Adrenal gland (tissue), 9 donors: ENCODE measurements at regions not wholly inside any gene's neighbourhood (a gene's known extent, or its start where the extent isn't known, plus 50 kb on each side); places are given as distances from the start of the nearest gene placed in this dataset.

Source experiments
- DNase-seq, 7 donors: peaks; one replicate each; pipeline ENCODE4 v3.0.0-alpha.2; 2019 to 2020
- H3K27ac ChIP-seq, 5 donors: fragments of 200-600 bp; sonication (generic) in 4 of 5; 1 replicate in 3 of 5; 2 replicates in 2 of 5; pipeline versions ENCODE4 v1.5.1 to v1.8.0; 2016 to 2020; ENCODE audit warnings: mild to moderate bottlenecking in 1 of 5
- H3K27me3 ChIP-seq: fragments of 200-600 bp; 2 replicates; pipeline ENCODE4 v1.8.0; 2021
- H3K36me3 ChIP-seq, 2 donors: fragments of 200-600 bp; replicated peaks in 1 of 2; 1 replicate in 1 of 2; 2 replicates in 1 of 2; pipeline versions ENCODE4 v1.5.1 to v1.8.0; 2018 to 2022
- H3K4me1 ChIP-seq, 2 donors: fragments of 200-600 bp; replicated peaks in 1 of 2; 1 replicate in 1 of 2; 2 replicates in 1 of 2; pipeline versions ENCODE4 v1.5.1 to v1.8.0; 2018 to 2021
- H3K4me3 ChIP-seq, 4 donors: fragments of 200-600 bp; sonication (generic) in 3 of 4; one replicate each; pipeline ENCODE4 v1.5.1; 2016 to 2018
- H3K9me3 ChIP-seq, 3 donors: fragments of 200-600 bp; sonication (generic) in 1 of 3; replicated peaks in 1 of 3; 1 replicate in 2 of 3; 2 replicates in 1 of 3; pipeline versions ENCODE4 v1.5.1 to v1.8.0; 2016 to 2021
- POLR2A ChIP-seq, 2 donors: fragments of 450-650 bp; IDR thresholded peaks; one replicate each; pipeline ENCODE4 v1.6.1; 2017; ENCODE audit warnings: antibody characterized with exemption in 2 of 2, mild to moderate bottlenecking in 2 of 2, moderate library complexity in 1 of 2
- WGBS, 4 donors: extraction: QIAGEN DNeasy Blood & Tissue Kit in 2 of 4; methylation state at CpG; one replicate each; pipeline versions ENCODE4 v1.1.5 to v1.1.7; 2013 to 2017; 5-methylcytosine and 5-hydroxymethylcytosine counted together
- intact Hi-C, 2 donors: fragments of 100-400 bp; cut with DNase I; formaldehyde crosslinking; loops; one replicate each; pipeline versions ENCODE4 v1.14.1 to v1.15.0; 2022 to 2023
- TF ChIP-seq, protein P1 (sequence below), 6 experiments: fragments of 450-650 bp in 4 of 6; fragments of 200-600 bp in 2 of 6; sonication (generic) in 1 of 6; IDR thresholded peaks; 1 replicate in 5 of 6; 2 replicates in 1 of 6; pipeline versions ENCODE4 v1.5.1 to v1.8.0; 2016 to 2021; ENCODE audit warnings: antibody characterized with exemption in 6 of 6, mild to moderate bottlenecking in 2 of 6, moderate library complexity in 1 of 6
- donor health status: healthy with polysubstance abuse.
- donor health status: Bipolar disorder and iron deficiency.
- donor health status: DM: yes; HTN: yes; CAD: no.
- donor health status: DM: no; HTN: no; CAD: no.
- donor health status: DM: no; HTN: no; CAD: no.

DNA sequence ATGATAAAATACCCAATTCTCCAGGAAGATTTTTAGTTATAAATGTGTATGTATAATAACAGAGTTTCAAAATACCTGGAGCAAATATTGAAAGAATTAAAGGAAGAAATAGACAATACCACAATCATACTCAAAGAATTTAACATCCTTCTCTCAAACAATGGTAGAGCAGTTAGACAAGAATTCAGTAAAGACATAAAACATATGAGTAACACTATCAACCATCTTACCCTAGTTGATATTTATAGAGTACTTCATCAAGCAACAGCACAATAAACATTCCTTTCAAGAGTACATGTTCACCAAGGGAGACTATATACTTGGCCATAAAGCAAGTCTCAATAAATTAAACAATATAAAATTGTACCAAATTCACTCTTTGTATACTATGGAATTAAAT, 108.4 kb downstream of the DLEU7 start:
- Histone ChIP-seq H3K4me3 (no peak overlapping the region), H3K4me1 (no peaks in the 10 kb centered on the region), H3K36me3 (no peaks in the 10 kb centered on the region), H3K9me3 (no peaks in the 10 kb centered on the region), H3K27ac (no peak overlapping the region), H3K27me3 (no peaks in the 10 kb centered on the region)
- DNase-seq: no peak
- TF ChIP-seq POLR2A (IDR thresholded peaks at IDR 0.05): no peak
- intact Hi-C loops: no loop called here

GRCh38 chr13:50740052-50740741, 103.3 kb downstream of the DLEU7 start:
- H3K36me3 ChIP-seq: no peaks in the 10 kb centered on the region
- H3K9me3 ChIP-seq: no peaks in the 10 kb centered on the region
- no peak overlapping the region for H3K4me3 ChIP-seq
- H3K27ac ChIP-seq: no peak overlapping the region
- no peak for TF ChIP-seq POLR2A (IDR thresholded peaks at IDR 0.05)
- TF ChIP-seq, protein P1, sequence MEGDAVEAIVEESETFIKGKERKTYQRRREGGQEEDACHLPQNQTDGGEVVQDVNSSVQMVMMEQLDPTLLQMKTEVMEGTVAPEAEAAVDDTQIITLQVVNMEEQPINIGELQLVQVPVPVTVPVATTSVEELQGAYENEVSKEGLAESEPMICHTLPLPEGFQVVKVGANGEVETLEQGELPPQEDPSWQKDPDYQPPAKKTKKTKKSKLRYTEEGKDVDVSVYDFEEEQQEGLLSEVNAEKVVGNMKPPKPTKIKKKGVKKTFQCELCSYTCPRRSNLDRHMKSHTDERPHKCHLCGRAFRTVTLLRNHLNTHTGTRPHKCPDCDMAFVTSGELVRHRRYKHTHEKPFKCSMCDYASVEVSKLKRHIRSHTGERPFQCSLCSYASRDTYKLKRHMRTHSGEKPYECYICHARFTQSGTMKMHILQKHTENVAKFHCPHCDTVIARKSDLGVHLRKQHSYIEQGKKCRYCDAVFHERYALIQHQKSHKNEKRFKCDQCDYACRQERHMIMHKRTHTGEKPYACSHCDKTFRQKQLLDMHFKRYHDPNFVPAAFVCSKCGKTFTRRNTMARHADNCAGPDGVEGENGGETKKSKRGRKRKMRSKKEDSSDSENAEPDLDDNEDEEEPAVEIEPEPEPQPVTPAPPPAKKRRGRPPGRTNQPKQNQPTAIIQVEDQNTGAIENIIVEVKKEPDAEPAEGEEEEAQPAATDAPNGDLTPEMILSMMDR (IDR thresholded peaks at IDR 0.05): no peak
- no peaks in the 10 kb centered on the region for H3K4me1 ChIP-seq
- no peaks in the 10 kb centered on the region for H3K27me3 ChIP-seq
- intact Hi-C loops: no loop called here
- WGBS, 4 donors: 70 to 92% (median 85%) methylated on average over 3 of the region's 3 CpGs
- DNase-seq: no peak

DNA sequence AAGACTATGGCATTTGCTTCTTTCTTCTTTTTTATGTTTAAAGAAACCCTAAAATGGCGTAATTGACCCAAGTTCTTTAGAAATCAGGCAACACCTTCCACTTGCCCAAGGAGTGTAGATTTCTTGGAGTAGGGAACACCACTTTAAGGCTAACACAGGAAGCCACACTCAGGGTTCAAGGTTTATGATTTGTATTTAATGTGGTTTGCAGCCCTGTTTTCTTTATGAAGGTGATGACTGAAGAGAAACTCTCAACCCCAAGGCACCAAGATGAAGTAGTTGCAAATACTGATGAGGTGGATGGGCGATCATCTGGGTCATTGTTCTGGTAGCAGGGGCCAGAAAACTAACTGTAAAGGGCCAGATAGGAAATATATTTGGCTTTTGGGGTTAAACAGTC, 101.1 kb downstream of the DLEU7 start:
- 87 to 95% (median 90%) methylated on average over 2 of the region's 2 CpGs for WGBS, 4 donors

GRCh38 chr13:50742968-50743367, 100.5 kb downstream of the DLEU7 start:
- H3K4me3 ChIP-seq: no peak overlapping the region
- no peak overlapping the region for H3K27ac ChIP-seq
- no peaks in the 10 kb centered on the region for H3K9me3 ChIP-seq
- DNase-seq: no peak
- no peaks in the 10 kb centered on the region for H3K36me3 ChIP-seq
- intact Hi-C loops: no loop called here
- no peaks in the 10 kb centered on the region for H3K4me1 ChIP-seq
- no peaks in the 10 kb centered on the region for H3K27me3 ChIP-seq
- TF ChIP-seq, protein P1 (IDR thresholded peaks at IDR 0.05): no peak
- TF ChIP-seq POLR2A (IDR thresholded peaks at IDR 0.05): no peak

More for the DNA sequence above, 101.1 kb downstream of the DLEU7 start:
- Histone ChIP-seq H3K4me1 (no peaks in the 10 kb centered on the region), H3K36me3 (no peaks in the 10 kb centered on the region), H3K27me3 (no peaks in the 10 kb centered on the region), H3K4me3 (no peak overlapping the region), H3K27ac (no peak overlapping the region), H3K9me3 (no peaks in the 10 kb centered on the region)
- intact Hi-C loops: no loop called here
- no peak for DNase-seq
- TF ChIP-seq, protein P1 (IDR thresholded peaks at IDR 0.05): no peak
- no peak for TF ChIP-seq POLR2A (IDR thresholded peaks at IDR 0.05)

DNA sequence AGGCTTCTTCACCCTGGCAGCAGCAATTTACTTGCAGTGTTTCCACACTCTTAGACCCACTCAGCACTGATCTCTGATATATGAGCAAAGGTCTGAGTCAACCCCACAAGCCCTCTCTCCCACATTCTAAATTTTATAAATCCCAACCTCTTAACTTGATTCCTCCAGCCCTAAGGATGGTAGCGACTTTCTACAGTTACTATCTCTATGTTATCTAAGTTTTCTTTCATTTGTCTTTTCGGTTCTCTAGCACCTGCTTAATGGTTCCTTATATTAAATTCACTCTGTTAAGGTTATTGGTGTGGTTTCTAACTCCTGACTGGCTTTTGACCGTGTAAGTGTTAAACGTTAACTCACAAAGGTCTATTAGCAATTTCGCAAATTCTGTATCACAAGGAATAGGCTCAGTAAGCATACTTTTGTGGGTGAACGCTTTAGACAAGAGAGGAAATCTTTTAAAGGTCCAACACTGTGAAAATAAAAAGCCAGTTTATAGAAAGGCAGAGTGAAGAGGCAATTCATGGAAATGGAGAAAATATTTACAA, 99.3 kb downstream of the DLEU7 start:
- Histone ChIP-seq H3K36me3 (no peaks in the 10 kb centered on the region), H3K4me1 (no peaks in the 10 kb centered on the region), H3K27me3 (no peaks in the 10 kb centered on the region), H3K27ac (no peak overlapping the region), H3K4me3 (no peak overlapping the region), H3K9me3 (no peaks in the 10 kb centered on the region)
- no peak for TF ChIP-seq POLR2A (IDR thresholded peaks at IDR 0.05)
- TF ChIP-seq, protein P1 (IDR thresholded peaks at IDR 0.05): no peak
- DNase-seq: no peak
- intact Hi-C loops: no loop called here
- 83 to 89% (median 85%) methylated on average over 6 of the region's 6 CpGs for WGBS, 4 donors
